ENCODE measurements at regions not wholly inside any gene's neighbourhood (a gene's known extent, or its start where the extent isn't known, plus 50 kb on each side); places are given as distances from the start of the nearest gene placed in this dataset.
A peak's percentile ranks its signal among the peaks of the same experiment; 100 is the strongest.

DNA sequence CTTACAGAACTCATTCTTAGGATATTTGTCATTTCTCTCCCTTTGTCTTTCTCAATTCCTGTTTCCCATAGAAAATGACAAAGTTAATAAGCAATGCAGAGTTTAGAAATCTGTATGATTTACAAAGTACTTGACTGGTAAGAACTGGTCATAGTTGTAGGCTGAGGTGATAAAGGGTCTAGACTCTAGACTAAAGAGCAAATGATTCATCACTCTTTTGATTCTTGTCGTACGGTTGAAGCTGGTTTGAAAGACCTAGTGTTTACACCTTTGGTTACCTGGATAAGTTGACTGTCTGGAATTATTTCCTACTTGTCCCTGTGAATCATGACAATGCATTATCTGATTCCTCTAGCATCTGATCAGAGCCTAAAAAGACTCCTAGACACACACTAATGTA, 58.9 kb upstream of the TP63 start:
- TF ChIP-seq POLR2A (IDR thresholded peaks at IDR 0.05; ENCODE audit: low read length) (no peak), FOXS1 (CRISPR knock-in tag; IDR thresholded peaks at IDR 0.05) (no peak), CHD2 (IDR thresholded peaks at IDR 0.05; ENCODE audit: low read length, partially characterized antibody) (no peak), EP300 (IDR thresholded peaks at IDR 0.05) (peak; percentile 64 to 76; a peak in 4 of 5 replicates)
- TF ChIP-seq, protein P1, sequence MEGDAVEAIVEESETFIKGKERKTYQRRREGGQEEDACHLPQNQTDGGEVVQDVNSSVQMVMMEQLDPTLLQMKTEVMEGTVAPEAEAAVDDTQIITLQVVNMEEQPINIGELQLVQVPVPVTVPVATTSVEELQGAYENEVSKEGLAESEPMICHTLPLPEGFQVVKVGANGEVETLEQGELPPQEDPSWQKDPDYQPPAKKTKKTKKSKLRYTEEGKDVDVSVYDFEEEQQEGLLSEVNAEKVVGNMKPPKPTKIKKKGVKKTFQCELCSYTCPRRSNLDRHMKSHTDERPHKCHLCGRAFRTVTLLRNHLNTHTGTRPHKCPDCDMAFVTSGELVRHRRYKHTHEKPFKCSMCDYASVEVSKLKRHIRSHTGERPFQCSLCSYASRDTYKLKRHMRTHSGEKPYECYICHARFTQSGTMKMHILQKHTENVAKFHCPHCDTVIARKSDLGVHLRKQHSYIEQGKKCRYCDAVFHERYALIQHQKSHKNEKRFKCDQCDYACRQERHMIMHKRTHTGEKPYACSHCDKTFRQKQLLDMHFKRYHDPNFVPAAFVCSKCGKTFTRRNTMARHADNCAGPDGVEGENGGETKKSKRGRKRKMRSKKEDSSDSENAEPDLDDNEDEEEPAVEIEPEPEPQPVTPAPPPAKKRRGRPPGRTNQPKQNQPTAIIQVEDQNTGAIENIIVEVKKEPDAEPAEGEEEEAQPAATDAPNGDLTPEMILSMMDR (IDR thresholded peaks at IDR 0.05): no peak
- TF ChIP-seq, protein P2, sequence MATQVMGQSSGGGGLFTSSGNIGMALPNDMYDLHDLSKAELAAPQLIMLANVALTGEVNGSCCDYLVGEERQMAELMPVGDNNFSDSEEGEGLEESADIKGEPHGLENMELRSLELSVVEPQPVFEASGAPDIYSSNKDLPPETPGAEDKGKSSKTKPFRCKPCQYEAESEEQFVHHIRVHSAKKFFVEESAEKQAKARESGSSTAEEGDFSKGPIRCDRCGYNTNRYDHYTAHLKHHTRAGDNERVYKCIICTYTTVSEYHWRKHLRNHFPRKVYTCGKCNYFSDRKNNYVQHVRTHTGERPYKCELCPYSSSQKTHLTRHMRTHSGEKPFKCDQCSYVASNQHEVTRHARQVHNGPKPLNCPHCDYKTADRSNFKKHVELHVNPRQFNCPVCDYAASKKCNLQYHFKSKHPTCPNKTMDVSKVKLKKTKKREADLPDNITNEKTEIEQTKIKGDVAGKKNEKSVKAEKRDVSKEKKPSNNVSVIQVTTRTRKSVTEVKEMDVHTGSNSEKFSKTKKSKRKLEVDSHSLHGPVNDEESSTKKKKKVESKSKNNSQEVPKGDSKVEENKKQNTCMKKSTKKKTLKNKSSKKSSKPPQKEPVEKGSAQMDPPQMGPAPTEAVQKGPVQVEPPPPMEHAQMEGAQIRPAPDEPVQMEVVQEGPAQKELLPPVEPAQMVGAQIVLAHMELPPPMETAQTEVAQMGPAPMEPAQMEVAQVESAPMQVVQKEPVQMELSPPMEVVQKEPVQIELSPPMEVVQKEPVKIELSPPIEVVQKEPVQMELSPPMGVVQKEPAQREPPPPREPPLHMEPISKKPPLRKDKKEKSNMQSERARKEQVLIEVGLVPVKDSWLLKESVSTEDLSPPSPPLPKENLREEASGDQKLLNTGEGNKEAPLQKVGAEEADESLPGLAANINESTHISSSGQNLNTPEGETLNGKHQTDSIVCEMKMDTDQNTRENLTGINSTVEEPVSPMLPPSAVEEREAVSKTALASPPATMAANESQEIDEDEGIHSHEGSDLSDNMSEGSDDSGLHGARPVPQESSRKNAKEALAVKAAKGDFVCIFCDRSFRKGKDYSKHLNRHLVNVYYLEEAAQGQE (IDR thresholded peaks at IDR 0.05): no peak

Data from A549 (cell line).